ENCODE measurements at regions not wholly inside any gene's neighbourhood (a gene's known extent, or its start where the extent isn't known, plus 50 kb on each side); places are given as distances from the start of the nearest gene placed in this dataset.

GRCh38 chr10:113232928-113233511 lies 283.0 kb downstream of the TCF7L2 start:
- Histone ChIP-seq H3K79me2 (ENCODE audit: low read depth) (no peaks in the 10 kb centered on the region), H3K9me3 (ENCODE audit: insufficient read depth, low read depth) (no peaks in the 10 kb centered on the region), H3K27ac (no peak overlapping the region), H2AFZ (no peak overlapping the region), H3K4me2 (no peak overlapping the region), H3K9me2 (ENCODE audit: insufficient read depth) (no peaks in the 10 kb centered on the region), H3K4me1 (replicated peaks; ENCODE audit: insufficient read depth) (no peaks in the 10 kb centered on the region), H4K20me1 (ENCODE audit: insufficient read depth) (no peaks in the 10 kb centered on the region), H3K36me3 (ENCODE audit: low read depth) (no peaks in the 10 kb centered on the region), H3K27me3 (ENCODE audit: insufficient read depth, low read depth) (no peaks in the 10 kb centered on the region), H3F3A (ENCODE audit: insufficient read depth, low read depth) (no peaks in the 10 kb centered on the region), H3K4me3 (no peak overlapping the region)
- TF ChIP-seq EZH2 (IDR thresholded peaks at IDR 0.05; ENCODE audit: low read depth) (no peak), CTCF (conservative IDR thresholded peaks at IDR 0.05) (no peak)
- no TSS peak for BruUV-seq (replicated peaks)
- ChIA-PET POLR2A (ENCODE audit: unreplicated experiment) (no interaction called here), CTCF (no interaction called here)
- no peak for DNase-seq
- intact Hi-C loops (cut with micrococcal nuclease; ENCODE audit: unreplicated experiment) = no loop called here

GRCh38 chr10:113234481-113234880 lies 284.4 kb downstream of the TCF7L2 start:
- Histone ChIP-seq H3K9me2 (ENCODE audit: insufficient read depth) (no peaks in the 10 kb centered on the region), H3K36me3 (ENCODE audit: low read depth) (no peaks in the 10 kb centered on the region), H3K27me3 (ENCODE audit: insufficient read depth, low read depth) (no peaks in the 10 kb centered on the region), H3K27ac (no peak overlapping the region), H3K4me1 (replicated peaks; ENCODE audit: insufficient read depth) (no peaks in the 10 kb centered on the region), H3F3A (ENCODE audit: insufficient read depth, low read depth) (no peaks in the 10 kb centered on the region), H4K20me1 (ENCODE audit: insufficient read depth) (no peaks in the 10 kb centered on the region), H3K79me2 (ENCODE audit: low read depth) (no peaks in the 10 kb centered on the region), H2AFZ (no peak overlapping the region), H3K9me3 (ENCODE audit: insufficient read depth, low read depth) (no peaks in the 10 kb centered on the region), H3K4me2 (no peak overlapping the region), H3K4me3 (no peak overlapping the region)
- no TSS peak for BruUV-seq (replicated peaks)
- TF ChIP-seq EZH2 (IDR thresholded peaks at IDR 0.05; ENCODE audit: low read depth) = no peak
- no peak for TF ChIP-seq CTCF (conservative IDR thresholded peaks at IDR 0.05)
- POLR2A ChIA-PET (ENCODE audit: unreplicated experiment) = no interaction called here
- DNase-seq = no peak
- CTCF ChIA-PET = no interaction called here
- intact Hi-C loops (cut with micrococcal nuclease; ENCODE audit: unreplicated experiment) = no loop called here

- no peaks in the 10 kb centered on the region for H3K9me3 ChIP-seq (ENCODE audit: insufficient read depth, low read depth)
- H4K20me1 ChIP-seq (ENCODE audit: insufficient read depth) = no peaks in the 10 kb centered on the region
- H2AFZ ChIP-seq = no peak overlapping the region
- POLR2A ChIA-PET (ENCODE audit: unreplicated experiment) = no interaction called here
- TF ChIP-seq CTCF (conservative IDR thresholded peaks at IDR 0.05) = no peak
- TF ChIP-seq EZH2 (IDR thresholded peaks at IDR 0.05; ENCODE audit: low read depth) = no peak
- H3K4me3 ChIP-seq = no peak overlapping the region
- CTCF ChIA-PET = no interaction called here
- H3K9me2 ChIP-seq (ENCODE audit: insufficient read depth) = no peaks in the 10 kb centered on the region
- intact Hi-C loops (cut with micrococcal nuclease; ENCODE audit: unreplicated experiment) = no loop called here
- no peak overlapping the region for H3K4me2 ChIP-seq
- no peak for DNase-seq
- no peaks in the 10 kb centered on the region for H3K27me3 ChIP-seq (ENCODE audit: insufficient read depth, low read depth)
- H3F3A ChIP-seq (ENCODE audit: insufficient read depth, low read depth) = no peaks in the 10 kb centered on the region
- H3K79me2 ChIP-seq (ENCODE audit: low read depth) = no peaks in the 10 kb centered on the region
- no peaks in the 10 kb centered on the region for H3K4me1 ChIP-seq (replicated peaks; ENCODE audit: insufficient read depth)
- H3K27ac ChIP-seq = no peak overlapping the region
- H3K36me3 ChIP-seq (ENCODE audit: low read depth) = no peaks in the 10 kb centered on the region
- no TSS peak for BruUV-seq (replicated peaks)
Observed at GRCh38 chr10:113235508-113235907, 285.5 kb downstream of the TCF7L2 start.

All from PC-9 (cell line).